ENCODE measurements at regions not wholly inside any gene's neighbourhood (a gene's known extent, or its start where the extent isn't known, plus 50 kb on each side); places are given as distances from the start of the nearest gene placed in this dataset.

DNA sequence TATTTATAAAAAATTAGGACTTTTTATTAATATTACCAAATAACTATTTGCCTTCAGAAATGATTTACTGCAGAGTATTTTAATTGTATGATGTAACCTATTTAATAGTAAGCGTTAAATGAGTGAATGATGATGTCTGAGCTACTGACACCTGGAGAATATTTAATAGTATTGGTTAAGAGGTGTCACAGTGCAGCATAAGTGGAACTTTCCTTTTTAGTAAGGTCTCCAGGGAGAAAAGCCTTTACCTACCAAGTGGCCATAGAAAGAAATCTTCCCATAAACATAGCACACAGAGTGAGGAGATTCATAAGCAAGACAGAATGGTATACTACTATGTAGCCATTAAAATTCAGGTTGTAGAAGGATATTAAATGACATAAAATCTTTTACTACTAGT is 441.7 kb downstream of the TBL1XR1 start:
- H3K27ac Mint-ChIP-seq: no peak overlapping the region
- no peaks in the 10 kb centered on the region for H3K27me3 Mint-ChIP-seq
- H3K4me3 Mint-ChIP-seq: no peak overlapping the region
- ATAC-seq (no peak), DNase-seq (no peak)
- H3K9me3 ChIP-seq (ENCODE audit: control insufficient read depth, low read length, poor library complexity, severe bottlenecking): no peaks in the 10 kb centered on the region
- no peaks in the 10 kb centered on the region for H3K4me1 Mint-ChIP-seq
- no peaks in the 10 kb centered on the region for H3K36me3 Mint-ChIP-seq (ENCODE audit: low read depth)

DNA sequence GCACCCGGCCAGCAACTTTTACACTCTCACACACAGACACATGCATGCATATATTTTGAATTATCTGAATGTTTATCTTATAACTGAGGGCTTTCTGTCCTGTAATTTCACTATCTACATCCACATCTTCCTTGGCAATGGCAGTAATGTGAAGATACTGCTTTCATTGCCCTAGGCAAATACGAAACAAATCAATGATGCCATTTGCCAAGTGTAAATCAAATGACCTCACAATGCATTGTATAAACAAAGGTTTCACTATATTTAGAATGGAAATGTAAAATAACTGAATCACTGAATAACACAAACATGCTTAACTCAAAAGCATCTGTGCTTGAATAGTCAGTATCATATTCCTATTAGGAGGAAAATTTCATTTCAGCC is 455.6 kb downstream of the TBL1XR1 start:
- H3K9me3 ChIP-seq (ENCODE audit: control insufficient read depth, low read length, poor library complexity, severe bottlenecking): no peaks in the 10 kb centered on the region
- no peak overlapping the region for H3K4me3 Mint-ChIP-seq
- no peak overlapping the region for H3K27ac Mint-ChIP-seq
- ATAC-seq (no peak), DNase-seq (no peak)
- H3K36me3 Mint-ChIP-seq (ENCODE audit: low read depth): no peaks in the 10 kb centered on the region
- H3K27me3 Mint-ChIP-seq: peaks cover 15% of the 10 kb centered on the region
- no peaks in the 10 kb centered on the region for H3K4me1 Mint-ChIP-seq

GRCh38 chr3:176740906-176741663 is 456.2 kb downstream of the TBL1XR1 start:
- H3K4me3 Mint-ChIP-seq: no peak overlapping the region
- H3K27me3 Mint-ChIP-seq: peaks cover 19% of the 10 kb centered on the region
- DNase-seq: no peak
- no peaks in the 10 kb centered on the region for H3K36me3 Mint-ChIP-seq (ENCODE audit: low read depth)
- ATAC-seq: no peak
- H3K27ac Mint-ChIP-seq: no peak overlapping the region
- H3K4me1 Mint-ChIP-seq: no peaks in the 10 kb centered on the region
- no peaks in the 10 kb centered on the region for H3K9me3 ChIP-seq (ENCODE audit: control insufficient read depth, low read length, poor library complexity, severe bottlenecking)

DNA sequence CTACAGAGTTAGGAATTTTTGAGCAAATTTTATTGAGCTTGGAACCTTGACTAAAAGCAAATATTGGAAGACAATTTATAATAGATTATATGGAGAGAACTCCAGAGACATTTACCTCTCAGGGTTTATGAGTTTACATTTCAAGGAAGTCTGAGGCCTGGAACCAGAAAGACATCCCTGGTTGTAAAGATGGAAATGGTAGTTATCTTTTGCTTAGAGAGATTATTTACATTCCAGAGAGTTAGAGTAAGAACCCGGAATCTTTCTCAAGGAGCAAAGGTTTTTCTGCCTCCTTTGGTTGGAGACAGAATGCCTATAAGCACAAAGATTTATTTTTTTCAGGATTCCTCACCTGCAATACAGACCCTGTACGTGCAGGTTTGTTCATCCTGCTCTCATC is 458.1 kb downstream of the TBL1XR1 start:
- H3K27ac Mint-ChIP-seq: no peak overlapping the region
- no peaks in the 10 kb centered on the region for H3K9me3 ChIP-seq (ENCODE audit: control insufficient read depth, low read length, poor library complexity, severe bottlenecking)
- ATAC-seq: no peak
- no peak overlapping the region for H3K4me3 Mint-ChIP-seq
- H3K27me3 Mint-ChIP-seq: peaks cover 16% of the 10 kb centered on the region
- no peaks in the 10 kb centered on the region for H3K36me3 Mint-ChIP-seq (ENCODE audit: low read depth)
- DNase-seq: no peak
- no peaks in the 10 kb centered on the region for H3K4me1 Mint-ChIP-seq

GRCh38 chr3:176737480-176738110 is 459.7 kb downstream of the TBL1XR1 start:
- ATAC-seq (no peak), DNase-seq (no peak)
- H3K4me3 Mint-ChIP-seq: no peak overlapping the region
- no peaks in the 10 kb centered on the region for H3K4me1 Mint-ChIP-seq
- H3K27ac Mint-ChIP-seq: no peak overlapping the region
- no peaks in the 10 kb centered on the region for H3K36me3 Mint-ChIP-seq (ENCODE audit: low read depth)
- no peaks in the 10 kb centered on the region for H3K9me3 ChIP-seq (ENCODE audit: control insufficient read depth, low read length, poor library complexity, severe bottlenecking)
- H3K27me3 Mint-ChIP-seq: peaks cover 16% of the 10 kb centered on the region

DNA sequence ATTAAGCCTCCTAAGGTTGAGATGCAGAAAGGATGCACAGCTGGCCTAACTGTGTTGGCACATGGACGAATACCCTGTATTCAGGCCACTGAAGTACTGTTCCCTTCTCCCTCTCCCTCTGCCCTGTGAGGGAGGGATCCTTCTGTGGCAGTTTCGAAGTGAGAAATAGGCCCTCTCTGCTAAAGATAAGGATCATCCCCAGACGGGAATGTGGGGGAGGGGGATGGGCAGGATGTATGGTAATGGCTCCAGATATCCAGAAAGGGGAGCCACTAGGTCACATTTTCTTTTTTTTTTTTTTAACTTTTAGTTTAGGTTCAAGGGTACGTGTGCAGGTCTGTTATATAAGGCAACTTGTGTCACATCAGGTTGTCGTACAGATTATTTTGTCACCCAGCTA is 463.1 kb downstream of the TBL1XR1 start:
- Mint-ChIP-seq H3K36me3 (ENCODE audit: low read depth) (no peaks in the 10 kb centered on the region), H3K27me3 (peaks cover 16% of the 10 kb centered on the region), H3K4me1 (no peaks in the 10 kb centered on the region), H3K27ac (no peak overlapping the region), H3K4me3 (no peak overlapping the region)
- H3K9me3 ChIP-seq (ENCODE audit: control insufficient read depth, low read length, poor library complexity, severe bottlenecking): no peaks in the 10 kb centered on the region
- DNase-seq (no peak), ATAC-seq (no peak)

- H3K9me3 ChIP-seq (ENCODE audit: control insufficient read depth, low read length, poor library complexity, severe bottlenecking): no peaks in the 10 kb centered on the region
- Mint-ChIP-seq H3K4me3 (no peak overlapping the region), H3K4me1 (no peaks in the 10 kb centered on the region), H3K27me3 (no peaks in the 10 kb centered on the region), H3K27ac (no peak overlapping the region), H3K36me3 (ENCODE audit: low read depth) (no peaks in the 10 kb centered on the region)
- ATAC-seq: no peak
- DNase-seq: no peak
Observed at GRCh38 chr3:176724394-176724759, 472.9 kb downstream of the TBL1XR1 start.

GRCh38 chr3:176723758-176724393 is 473.4 kb downstream of the TBL1XR1 start:
- no peaks in the 10 kb centered on the region for H3K9me3 ChIP-seq (ENCODE audit: control insufficient read depth, low read length, poor library complexity, severe bottlenecking)
- Mint-ChIP-seq H3K4me3 (no peak overlapping the region), H3K27me3 (no peaks in the 10 kb centered on the region), H3K4me1 (no peaks in the 10 kb centered on the region), H3K27ac (no peak overlapping the region), H3K36me3 (ENCODE audit: low read depth) (no peaks in the 10 kb centered on the region)
- DNase-seq (no peak), ATAC-seq (no peak)

DNA sequence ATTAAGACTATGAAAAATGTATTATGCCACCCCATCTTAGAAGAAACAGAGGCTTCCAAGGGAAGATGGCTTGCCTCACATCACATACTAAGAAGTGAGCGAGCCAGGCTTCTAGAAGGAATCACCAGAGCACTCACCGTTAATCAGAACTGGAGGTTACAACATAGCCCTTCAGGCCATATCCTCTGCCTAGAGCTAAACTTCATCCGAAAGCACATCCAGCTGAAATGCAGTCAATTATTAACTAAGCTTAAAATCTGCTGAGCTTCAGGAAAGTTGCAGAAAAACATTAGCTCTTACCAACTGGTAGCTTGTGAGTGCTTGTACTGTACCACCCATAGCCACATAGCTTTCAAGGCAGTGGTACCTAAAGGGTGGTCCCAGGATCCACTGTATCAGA is 483.2 kb downstream of the TBL1XR1 start:
- Mint-ChIP-seq H3K27me3 (peaks cover 4% of the 10 kb centered on the region), H3K4me1 (no peaks in the 10 kb centered on the region), H3K36me3 (ENCODE audit: low read depth) (no peaks in the 10 kb centered on the region), H3K4me3 (no peak overlapping the region), H3K27ac (no peak overlapping the region)
- H3K9me3 ChIP-seq (ENCODE audit: control insufficient read depth, low read length, poor library complexity, severe bottlenecking): no peaks in the 10 kb centered on the region
- no peak for DNase-seq
- no peak for ATAC-seq

DNA sequence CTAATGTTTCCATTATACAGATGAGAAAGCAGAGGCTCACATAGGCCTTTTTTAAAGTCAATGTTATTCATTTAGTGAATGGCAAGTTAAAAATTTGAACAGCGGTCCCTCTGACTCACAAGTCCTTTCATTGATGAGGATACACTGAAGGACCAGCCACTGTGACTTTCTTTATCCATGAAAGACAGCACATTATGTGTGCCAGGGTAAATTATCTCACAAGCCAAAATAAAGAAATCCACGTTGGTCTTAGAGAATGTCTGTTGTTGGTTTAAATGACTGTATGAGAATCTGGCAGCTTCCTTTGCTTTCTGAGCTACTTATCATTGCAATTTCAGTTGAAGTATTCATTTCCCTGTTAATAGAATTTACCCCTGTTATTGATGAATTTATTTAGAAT is 485.1 kb downstream of the TBL1XR1 start:
- H3K9me3 ChIP-seq (ENCODE audit: control insufficient read depth, low read length, poor library complexity, severe bottlenecking): no peaks in the 10 kb centered on the region
- Mint-ChIP-seq H3K36me3 (ENCODE audit: low read depth) (no peaks in the 10 kb centered on the region), H3K4me3 (no peak overlapping the region), H3K27ac (no peak overlapping the region), H3K4me1 (no peaks in the 10 kb centered on the region), H3K27me3 (no peaks in the 10 kb centered on the region)
- no peak for ATAC-seq
- no peak for DNase-seq

- Mint-ChIP-seq H3K36me3 (ENCODE audit: low read depth) (no peaks in the 10 kb centered on the region), H3K4me3 (no peak overlapping the region), H3K27ac (no peak overlapping the region), H3K4me1 (no peaks in the 10 kb centered on the region), H3K27me3 (peaks cover 5% of the 10 kb centered on the region)
- H3K9me3 ChIP-seq (ENCODE audit: control insufficient read depth, low read length, poor library complexity, severe bottlenecking): no peaks in the 10 kb centered on the region
- ATAC-seq (no peak), DNase-seq (no peak)
Observed at GRCh38 chr3:176699288-176699687, 498.0 kb downstream of the TBL1XR1 start.

GRCh38 chr3:176697284-176697889 is 499.9 kb downstream of the TBL1XR1 start:
- ATAC-seq (no peak), DNase-seq (no peak)
- Mint-ChIP-seq H3K36me3 (ENCODE audit: low read depth) (no peaks in the 10 kb centered on the region), H3K4me3 (no peak overlapping the region), H3K27me3 (peaks cover 5% of the 10 kb centered on the region), H3K4me1 (no peaks in the 10 kb centered on the region), H3K27ac (no peak overlapping the region)
- H3K9me3 ChIP-seq (ENCODE audit: control insufficient read depth, low read length, poor library complexity, severe bottlenecking): no peaks in the 10 kb centered on the region

- Mint-ChIP-seq H3K4me3 (no peak overlapping the region), H3K4me1 (no peaks in the 10 kb centered on the region), H3K36me3 (ENCODE audit: low read depth) (no peaks in the 10 kb centered on the region), H3K27ac (no peak overlapping the region), H3K27me3 (peaks cover 5% of the 10 kb centered on the region)
- no peaks in the 10 kb centered on the region for H3K9me3 ChIP-seq (ENCODE audit: control insufficient read depth, low read length, poor library complexity, severe bottlenecking)
- DNase-seq: no peak
- ATAC-seq: no peak
Observed at GRCh38 chr3:176696816-176697215, 500.5 kb downstream of the TBL1XR1 start.

Data from T-helper 17 cell (primary cell).